MM.1S (cell line): ENCODE measurements at regions not wholly inside any gene's neighbourhood (a gene's known extent, or its start where the extent isn't known, plus 50 kb on each side); places are given as distances from the start of the nearest gene placed in this dataset.

ENCODE experiments used
- DNase-seq: peaks from one replicate; pipeline ENCODE4 v3.0.0-alpha.2; 2015
- H2AFZ ChIP-seq: fragments of 300-600 bp; sonication (generic); 2 replicates; pipeline ENCODE4 v1.6.0; 2016; ENCODE audit warnings: antibody characterized with exemption, low read length
- H3F3A ChIP-seq: fragments of 300-600 bp; sonication (generic); 2 replicates; pipeline ENCODE4 v1.6.1; 2016; ENCODE audit warnings: mild to moderate bottlenecking, antibody characterized with exemption, low read length, moderate library complexity, mixed read lengths; ENCODE audit not compliant: insufficient read depth
- H3K27ac ChIP-seq: fragments of 300-600 bp; sonication (generic); 2 replicates; pipeline ENCODE4 v1.5.1; 2016; ENCODE audit warnings: mild to moderate bottlenecking, low read length
- H3K27me3 ChIP-seq: fragments of 300-600 bp; sonication (generic); replicated peaks from 2 replicates; pipeline ENCODE4 v1.6.0; 2016; ENCODE audit warnings: low read length; ENCODE audit not compliant: insufficient read depth
- H3K36me3 ChIP-seq: fragments of 300-600 bp; sonication (generic); replicated peaks from 2 replicates; pipeline ENCODE4 v1.6.1; 2016; ENCODE audit warnings: mild to moderate bottlenecking, low read length, mixed read lengths; ENCODE audit not compliant: insufficient read depth
- H3K4me1 ChIP-seq: fragments of 300-600 bp; sonication (generic); 2 replicates; pipeline ENCODE4 v1.6.1; 2016; ENCODE audit warnings: low read length, mixed read lengths
- H3K4me2 ChIP-seq: fragments of 300-600 bp; sonication (generic); 2 replicates; pipeline ENCODE4 v1.6.0; 2016; ENCODE audit warnings: low read depth, low read length
- H3K4me3 ChIP-seq: fragments of 300-600 bp; sonication (generic); 2 replicates; pipeline ENCODE4 v1.5.1; 2016; ENCODE audit warnings: low read length, mixed read lengths
- H3K79me2 ChIP-seq: fragments of 300-600 bp; sonication (generic); 2 replicates; pipeline ENCODE4 v1.6.1; 2016; ENCODE audit warnings: mixed run types, low read length, mixed read lengths
- H3K9ac ChIP-seq: fragments of 300-600 bp; sonication (generic); 2 replicates; pipeline ENCODE4 v1.6.1; 2016; ENCODE audit warnings: low read length, mixed read lengths
- H3K9me2 ChIP-seq: fragments of 300-600 bp; sonication (generic); replicated peaks from 2 replicates; pipeline ENCODE4 v1.6.1; 2016; ENCODE audit warnings: mild to moderate bottlenecking, low read length, mixed read lengths; ENCODE audit not compliant: insufficient read depth
- H3K9me3 ChIP-seq: fragments of 300-600 bp; sonication (generic); replicated peaks from 2 replicates; pipeline ENCODE4 v1.6.1; 2016; ENCODE audit warnings: mild to moderate bottlenecking, low read length, mixed read lengths; ENCODE audit not compliant: insufficient read depth
- H4K20me1 ChIP-seq: fragments of 300-600 bp; sonication (generic); 2 replicates; pipeline ENCODE4 v1.6.1; 2016; ENCODE audit warnings: mild to moderate bottlenecking, low read length, moderate library complexity, mixed read lengths; ENCODE audit not compliant: insufficient read depth
- CTCF ChIP-seq: fragments of 300-600 bp; sonication (generic); IDR thresholded peaks from 2 replicates; pipeline ENCODE4 v1.5.1; 2016; ENCODE audit warnings: antibody characterized with exemption, low read length, mixed read lengths
- EZH2 ChIP-seq: fragments of 300-600 bp; sonication (generic); optimal IDR thresholded peaks from 2 replicates; pipeline ENCODE3; 2017; ENCODE audit warnings: low read depth, mild to moderate bottlenecking, antibody characterized with exemption, low read length, mixed read lengths
- EZH2phosphoT487 ChIP-seq: fragments of 300-600 bp; sonication (generic); IDR thresholded peaks from 2 replicates; pipeline ENCODE4 v1.6.1; 2018; ENCODE audit warnings: antibody characterized with exemption, low read length

GRCh38 chr17:77668518-77668917 is 290.0 kb upstream of the TNRC6C start:
- H2AFZ ChIP-seq: no peak overlapping the region
- H3K9me2 ChIP-seq: no peaks in the 10 kb centered on the region
- peaks cover 17% of the 10 kb centered on the region for H3K4me1 ChIP-seq
- H3F3A ChIP-seq: peaks cover 23% of the 10 kb centered on the region
- H3K27ac ChIP-seq: no peak overlapping the region
- H3K79me2 ChIP-seq: peaks cover 4% of the 10 kb centered on the region
- H3K9ac ChIP-seq: no peak overlapping the region
- no peaks in the 10 kb centered on the region; the same call in 1 of the 2 replicates for H3K9me3 ChIP-seq
- no peak for TF ChIP-seq EZH2
- TF ChIP-seq EZH2phosphoT487: no peak
- no peak for TF ChIP-seq CTCF
- no peak overlapping the region for H3K4me2 ChIP-seq
- no peaks in the 10 kb centered on the region for H3K36me3 ChIP-seq
- H3K27me3 ChIP-seq: no peaks in the 10 kb centered on the region
- no peak for DNase-seq
- H3K4me3 ChIP-seq: no peak overlapping the region
- H4K20me1 ChIP-seq: no peaks in the 10 kb centered on the region

- Histone ChIP-seq H3K27me3 (no peaks in the 10 kb centered on the region), H4K20me1 (no peaks in the 10 kb centered on the region), H3K4me2 (no peak overlapping the region), H3K79me2 (peaks cover 4% of the 10 kb centered on the region), H3K9ac (no peak overlapping the region), H3F3A (peaks cover 23% of the 10 kb centered on the region), H3K4me3 (no peak overlapping the region), H2AFZ (no peak overlapping the region), H3K27ac (no peak overlapping the region), H3K9me2 (no peaks in the 10 kb centered on the region), H3K4me1 (peaks cover 17% of the 10 kb centered on the region), H3K36me3 (no peaks in the 10 kb centered on the region), H3K9me3 (no peaks in the 10 kb centered on the region; the same call in 1 of the 2 replicates)
- no peak for DNase-seq
- TF ChIP-seq CTCF (no peak), EZH2 (no peak), EZH2phosphoT487 (no peak)
Measured at GRCh38 chr17:77670173-77670572, 288.3 kb upstream of the TNRC6C start.

GRCh38 chr17:77674358-77674757 is 284.1 kb upstream of the TNRC6C start:
- Histone ChIP-seq H3K9ac (no peak overlapping the region), H3K4me3 (no peak overlapping the region), H3K27me3 (no peaks in the 10 kb centered on the region), H3K79me2 (no peaks in the 10 kb centered on the region), H3K4me2 (no peak overlapping the region), H3K9me3 (no peaks in the 10 kb centered on the region), H3K36me3 (no peaks in the 10 kb centered on the region), H3F3A (no peaks in the 10 kb centered on the region), H3K27ac (no peak overlapping the region), H4K20me1 (no peaks in the 10 kb centered on the region), H3K9me2 (no peaks in the 10 kb centered on the region), H2AFZ (no peak overlapping the region), H3K4me1 (no peaks in the 10 kb centered on the region)
- no peak for TF ChIP-seq EZH2
- no peak for TF ChIP-seq CTCF
- TF ChIP-seq EZH2phosphoT487: no peak
- DNase-seq: no peak

- H4K20me1 ChIP-seq: no peaks in the 10 kb centered on the region
- H3K36me3 ChIP-seq: no peaks in the 10 kb centered on the region
- H3K27ac ChIP-seq: no peak overlapping the region
- no peak for DNase-seq
- no peaks in the 10 kb centered on the region for H3K9me3 ChIP-seq
- H3K4me2 ChIP-seq: no peak overlapping the region
- no peaks in the 10 kb centered on the region for H3K27me3 ChIP-seq
- TF ChIP-seq CTCF: no peak
- no peak for TF ChIP-seq EZH2phosphoT487
- H3K9ac ChIP-seq: no peak overlapping the region
- H3K9me2 ChIP-seq: no peaks in the 10 kb centered on the region
- H3K4me3 ChIP-seq: no peak overlapping the region
- no peaks in the 10 kb centered on the region for H3K4me1 ChIP-seq
- H2AFZ ChIP-seq: no peak overlapping the region
- H3F3A ChIP-seq: no peaks in the 10 kb centered on the region
- H3K79me2 ChIP-seq: no peaks in the 10 kb centered on the region
Measured at GRCh38 chr17:77675411-77675810, 283.1 kb upstream of the TNRC6C start.
